Iris pigment epithelial cell (primary cell): ENCODE measurements at regions not wholly inside any gene's neighbourhood (a gene's known extent, or its start where the extent isn't known, plus 50 kb on each side); places are given as distances from the start of the nearest gene placed in this dataset.
"Not testable (repeated sequence)": the region's sequence is repeated elsewhere in the genome, so short reads cannot be mapped to it uniquely, and the experiment has no call there.

Experiments
- DNase-seq: peaks from one replicate; pipeline ENCODE4 v3.0.0-alpha.2; 2011; ENCODE audit warnings: low read depth

GRCh38 chr10:2099321-2099720 lies 362.0 kb upstream of the ADARB2 start:
- DNase-seq: no peak

- DNase-seq: no peak
These were observed 360.6 kb upstream of the ADARB2 start for GRCh38 chr10:2097937-2098336.

- no peak for DNase-seq
These were observed 356.8 kb upstream of the ADARB2 start for GRCh38 chr10:2094171-2094570.

- DNase-seq: no peak
These were observed 346.3 kb upstream of the ADARB2 start for GRCh38 chr10:2083591-2083990.

GRCh38 chr10:2081501-2081900 lies 344.2 kb upstream of the ADARB2 start:
- no peak for DNase-seq

DNA sequence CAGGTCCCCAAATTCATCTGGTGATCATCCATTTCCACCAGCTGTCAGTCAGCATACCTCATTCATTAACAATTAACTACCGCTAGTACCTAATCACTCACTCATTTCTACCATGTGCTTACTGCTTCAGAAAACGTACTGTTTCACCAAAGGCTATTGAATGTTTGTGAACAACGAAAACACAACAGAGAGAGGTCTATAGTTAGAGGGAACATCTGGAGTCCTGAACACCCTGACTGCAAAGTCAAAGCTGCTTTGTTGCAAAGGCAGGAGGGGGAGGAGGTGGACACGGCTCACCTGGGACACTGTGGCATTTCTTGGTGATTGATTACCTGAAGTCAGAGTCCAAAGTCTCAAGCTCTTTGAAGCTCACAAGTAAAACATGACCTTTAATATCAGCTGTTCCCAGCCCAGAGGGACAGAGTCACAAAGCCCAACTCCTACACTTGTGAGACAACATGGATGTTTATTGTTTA lies 342.3 kb upstream of the ADARB2 start:
- DNase-seq: no peak

- DNase-seq: no peak
These were observed 339.9 kb upstream of the ADARB2 start for GRCh38 chr10:2077231-2077630.

DNA sequence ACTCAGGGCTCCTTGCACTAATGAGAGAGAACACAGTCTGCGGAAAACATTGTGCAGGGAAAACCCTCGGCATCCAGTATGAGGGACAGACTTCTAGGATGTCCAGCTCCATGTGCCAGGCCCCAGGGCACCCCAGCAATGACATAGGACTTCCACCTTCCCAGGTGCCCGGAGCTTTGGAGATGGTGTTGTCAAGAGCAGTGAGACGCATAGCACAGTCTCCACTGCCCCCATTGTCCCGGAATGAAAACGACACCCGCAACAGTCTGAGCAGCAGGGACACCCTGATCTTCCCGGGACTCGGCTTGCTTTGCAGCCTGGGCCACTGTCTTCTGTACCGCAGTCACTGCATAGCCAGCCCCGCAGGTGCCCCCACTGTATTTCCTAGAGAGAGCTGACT lies 339.2 kb upstream of the ADARB2 start:
- DNase-seq: no peak

DNA sequence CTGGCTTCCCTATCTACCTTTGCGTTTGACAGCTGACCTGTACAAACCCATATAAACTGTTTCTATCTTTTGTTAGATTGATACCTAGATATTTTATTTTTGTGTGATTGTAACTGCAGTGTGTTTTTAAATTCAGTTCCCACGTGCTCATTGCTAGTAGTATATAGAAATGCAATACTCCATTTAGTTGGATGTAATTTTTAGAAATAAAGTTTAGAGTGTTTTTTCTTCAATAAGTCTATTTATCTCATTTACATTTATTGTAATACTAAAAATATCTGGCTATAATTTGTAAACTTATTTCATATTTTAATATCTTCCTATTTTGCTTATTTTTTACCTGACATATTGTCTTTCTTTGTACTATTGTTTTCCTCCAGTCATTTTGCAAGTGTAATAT lies 329.7 kb upstream of the ADARB2 start:
- no peak for DNase-seq

DNA sequence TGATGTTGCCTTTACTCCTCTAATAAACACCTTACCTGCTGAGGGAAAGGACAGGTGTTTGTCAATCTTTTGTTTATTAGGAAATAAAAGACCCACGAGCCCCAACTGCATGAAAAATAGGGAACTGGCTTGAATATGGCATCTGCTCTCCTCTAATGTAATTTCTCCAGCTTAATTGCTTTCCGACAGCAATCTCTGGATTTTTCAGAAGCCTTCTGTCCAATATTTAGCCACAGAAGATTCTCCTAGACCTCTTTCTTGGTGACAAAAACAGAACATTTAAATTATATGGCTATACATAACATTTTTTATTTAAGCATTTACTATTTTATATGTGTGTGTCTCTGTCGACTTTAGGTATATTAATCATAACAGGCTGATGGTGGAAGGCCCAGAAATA lies 317.4 kb upstream of the ADARB2 start:
- no peak for DNase-seq

DNA sequence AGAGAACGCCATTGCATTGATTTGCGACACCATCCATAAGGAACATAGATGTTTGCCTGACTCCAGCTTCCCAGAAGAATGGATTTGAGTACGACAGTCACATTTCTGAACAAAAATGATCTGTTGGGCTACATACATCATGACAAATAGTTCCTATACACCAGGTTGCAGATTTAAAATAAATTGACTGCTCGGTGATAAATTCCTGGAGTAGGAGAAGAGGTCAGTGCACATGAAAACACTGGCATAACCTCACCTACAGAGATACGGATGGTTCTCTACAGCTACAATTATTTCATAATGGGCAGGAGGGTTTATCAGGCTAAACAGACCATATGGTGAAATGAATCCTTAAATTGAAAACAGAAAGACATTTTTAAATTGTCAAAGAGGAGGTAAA lies 316.5 kb upstream of the ADARB2 start:
- DNase-seq: no peak

DNA sequence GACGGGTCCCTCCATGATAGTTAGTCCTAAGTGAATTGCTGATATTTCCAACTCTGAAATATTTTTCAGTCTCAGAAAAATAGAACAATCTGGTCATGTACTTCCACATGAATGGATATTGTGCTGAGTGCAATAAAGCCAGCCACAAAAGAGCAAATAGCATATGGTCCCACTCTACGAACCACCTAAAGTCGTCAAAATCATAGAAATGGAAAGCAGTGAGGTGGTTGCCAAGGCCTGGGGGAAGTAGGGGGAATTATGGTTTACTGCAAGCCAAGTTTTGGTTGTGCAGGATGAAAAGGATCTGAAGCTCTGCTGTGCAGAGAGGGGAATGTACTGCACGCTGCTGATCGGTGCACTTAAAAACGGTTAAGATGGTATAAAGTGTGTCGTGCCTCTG lies 313.8 kb upstream of the ADARB2 start:
- DNase-seq: no peak

DNA sequence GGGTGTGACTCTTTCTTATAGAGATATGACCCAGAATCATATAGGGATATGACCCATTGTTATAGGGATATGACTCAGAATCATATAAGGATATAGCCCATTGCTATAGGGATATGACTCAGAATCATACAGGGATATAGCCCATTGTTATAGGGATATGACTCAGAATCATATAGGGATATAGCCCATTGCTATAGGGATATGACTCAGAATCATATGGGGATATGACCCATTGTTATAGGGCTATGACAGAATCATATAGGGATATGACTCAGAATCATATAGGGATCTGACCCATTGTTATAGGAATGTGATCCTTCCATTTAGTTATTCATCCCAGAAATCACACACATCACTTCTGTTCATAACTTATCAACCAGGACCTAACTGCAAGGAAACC lies 312.2 kb upstream of the ADARB2 start:
- no peak for DNase-seq

DNA sequence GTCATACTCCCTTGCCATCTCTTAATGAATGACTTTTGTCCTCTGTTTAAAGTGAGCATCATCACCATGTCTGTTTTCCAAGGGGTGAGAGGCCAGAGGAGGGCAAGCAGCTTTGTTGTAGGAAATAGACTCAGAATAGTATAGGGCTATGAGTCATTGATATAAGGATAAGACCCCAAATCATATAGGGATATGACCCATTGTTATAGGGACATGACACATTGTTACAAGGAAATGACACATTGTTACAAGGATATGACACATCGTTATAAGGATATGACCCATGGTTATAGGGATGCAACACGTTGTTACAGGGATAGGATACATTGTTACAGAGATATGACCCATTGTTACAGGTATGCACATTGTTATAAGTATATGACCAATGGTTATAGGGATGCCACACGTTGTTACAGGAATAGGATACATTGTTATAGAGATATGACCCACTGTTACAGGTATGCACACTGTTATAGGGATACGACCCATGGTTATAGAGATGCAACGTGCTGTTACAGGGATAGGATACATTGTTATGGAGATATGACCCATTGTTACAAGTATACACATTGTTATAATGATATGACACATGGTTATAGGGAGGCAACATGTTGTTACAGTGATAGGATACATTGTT lies 311.1 kb upstream of the ADARB2 start:
- DNase-seq: no peak

DNA sequence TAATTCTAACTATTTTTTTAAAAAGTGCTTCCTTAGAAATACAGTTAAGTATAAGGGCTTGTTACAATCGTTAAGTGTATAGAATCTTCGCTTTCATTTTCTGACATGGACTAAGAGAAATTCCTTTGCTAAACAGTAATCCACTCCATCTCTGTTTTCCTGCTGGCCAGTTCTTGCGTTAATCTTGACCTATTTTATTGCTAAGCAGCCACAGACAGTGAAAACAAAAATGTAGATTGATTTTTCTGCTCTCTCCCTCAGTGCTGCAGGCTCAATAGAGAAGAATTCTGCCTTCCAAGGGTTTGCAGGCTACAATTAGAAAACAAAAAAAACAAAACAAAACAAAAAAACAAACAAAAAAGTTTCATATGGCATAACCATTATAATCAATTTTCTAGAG lies 310.4 kb upstream of the ADARB2 start:
- DNase-seq: no peak

DNA sequence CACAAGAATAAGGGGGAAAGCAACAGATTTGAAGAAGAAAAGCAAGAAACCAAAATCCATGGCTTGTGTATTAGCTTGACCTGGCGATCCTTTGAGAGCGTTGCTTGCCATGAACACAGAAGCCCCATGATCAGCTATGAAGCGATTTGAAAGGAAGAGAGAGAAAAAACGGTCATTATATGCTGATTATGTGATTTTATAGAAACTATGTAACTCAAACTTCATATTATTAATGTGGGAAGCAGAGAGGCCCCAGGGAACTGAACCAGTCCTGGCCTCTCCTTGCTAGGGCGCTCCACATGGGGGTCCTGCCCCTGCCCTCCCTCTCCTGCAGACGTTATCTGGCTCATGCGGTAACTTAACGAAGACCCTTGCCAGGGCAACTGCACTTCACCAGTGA lies 306.1 kb upstream of the ADARB2 start:
- no peak for DNase-seq

GRCh38 chr10:2038036-2038435 lies 300.7 kb upstream of the ADARB2 start:
- DNase-seq: no peak

DNA sequence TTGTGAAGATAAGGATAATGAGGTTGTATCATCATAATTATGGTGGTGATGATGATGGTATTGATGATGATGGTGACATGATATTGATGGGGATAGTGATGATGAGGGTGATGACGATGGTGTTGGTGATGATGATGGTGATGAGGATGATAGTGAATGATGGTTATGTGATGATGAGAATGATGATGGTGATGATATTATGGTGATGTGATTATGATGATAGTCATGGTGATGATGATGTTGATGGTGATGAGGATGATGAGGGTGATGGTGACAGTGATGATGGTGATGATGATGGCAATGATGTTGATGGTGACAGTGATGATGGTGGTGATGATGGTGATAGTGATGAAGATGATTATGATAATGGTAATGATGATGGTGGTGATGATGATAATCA lies 299.9 kb upstream of the ADARB2 start:
- no peak for DNase-seq

DNA sequence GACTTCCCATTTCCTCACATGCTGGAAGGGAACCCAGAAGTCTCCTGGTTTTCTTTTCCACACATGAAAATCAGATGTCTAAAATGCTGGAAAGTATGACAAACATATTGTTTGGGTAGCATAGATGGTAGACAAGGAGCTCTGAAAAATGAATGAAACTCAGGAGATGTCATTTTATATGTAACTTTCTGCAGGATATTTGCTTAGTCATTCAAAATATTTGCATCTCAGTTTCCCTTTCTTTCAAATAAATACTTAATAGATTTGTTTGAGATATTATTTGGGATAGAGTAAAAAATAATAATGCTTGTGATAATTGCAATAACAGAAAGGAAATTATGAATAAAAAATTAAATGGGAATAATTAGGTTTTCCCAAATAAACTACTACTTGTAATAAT lies 298.9 kb upstream of the ADARB2 start:
- no peak for DNase-seq

DNA sequence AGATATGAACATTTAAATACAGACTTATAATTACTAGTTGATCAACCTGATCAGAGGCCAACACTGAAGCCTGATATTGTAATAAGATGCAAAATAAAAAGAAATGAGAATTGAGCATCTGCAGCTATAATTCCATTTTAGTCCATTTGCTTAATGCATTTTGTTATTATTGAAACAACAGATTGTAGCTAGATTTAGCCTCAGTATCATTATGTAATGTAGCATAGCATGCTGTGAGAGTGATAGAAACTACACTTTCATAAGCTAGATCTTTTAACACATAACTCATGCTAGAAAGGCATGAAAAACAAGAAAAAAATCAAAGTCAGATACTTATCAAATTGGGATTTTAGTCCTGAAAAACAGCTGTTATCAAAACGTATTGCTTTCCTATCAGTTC lies 292.7 kb upstream of the ADARB2 start:
- no peak for DNase-seq

DNA sequence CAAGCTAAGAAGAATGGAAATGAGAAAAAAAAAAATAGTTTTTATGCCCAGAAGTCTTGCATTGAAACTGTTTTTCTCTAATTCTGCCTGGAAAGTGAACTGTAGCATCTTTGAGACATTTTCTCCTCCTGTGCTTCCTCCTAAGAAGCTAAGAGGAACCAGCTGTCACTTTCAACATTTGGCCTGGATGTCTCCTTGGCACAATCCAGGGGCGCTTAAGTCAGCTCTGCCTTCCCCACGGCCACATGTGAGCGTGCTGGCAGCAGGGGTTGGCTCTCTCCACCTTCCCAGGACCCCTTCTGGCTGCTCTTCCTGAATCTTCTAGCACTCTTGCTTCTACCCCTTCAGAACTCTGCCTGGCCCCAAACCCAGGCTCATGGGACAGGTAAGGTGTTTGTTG lies 289.6 kb upstream of the ADARB2 start:
- DNase-seq: no peak

GRCh38 chr10:2024750-2025149 lies 287.4 kb upstream of the ADARB2 start:
- DNase-seq: not testable (repeated sequence)

- DNase-seq: no peak
These were observed 286.4 kb upstream of the ADARB2 start for GRCh38 chr10:2023687-2024086.

- no peak for DNase-seq
These were observed 285.1 kb upstream of the ADARB2 start for GRCh38 chr10:2022401-2022800.

DNA sequence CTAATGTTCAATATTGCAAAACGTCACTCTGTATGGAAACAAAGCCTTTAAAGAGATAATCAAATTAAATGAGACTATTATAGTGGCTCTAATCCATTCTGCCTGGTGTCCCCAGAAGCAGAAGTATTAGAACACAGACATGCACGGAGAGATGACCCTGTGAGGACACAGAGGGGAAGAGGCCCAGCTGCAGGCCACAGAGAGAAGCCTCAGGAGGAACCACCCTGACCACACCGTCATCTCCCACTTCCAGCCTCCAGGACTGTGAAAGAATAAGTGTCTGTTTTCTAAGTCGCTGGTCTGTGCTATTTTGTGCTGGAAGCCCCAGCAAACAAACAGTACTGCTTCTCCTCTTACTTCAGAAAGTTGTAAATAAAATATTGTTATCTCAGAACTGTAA lies 283.5 kb upstream of the ADARB2 start:
- DNase-seq: no peak
